HK-2 (cell line): ENCODE measurements at regions not wholly inside any gene's neighbourhood (a gene's known extent, or its start where the extent isn't known, plus 50 kb on each side); places are given as distances from the start of the nearest gene placed in this dataset.
"Not testable (repeated sequence)": the region's sequence is repeated elsewhere in the genome, so short reads cannot be mapped to it uniquely, and the experiment has no call there.

Source experiments
- DNase-seq: peaks from one replicate; pipeline ENCODE4 v3.0.0-alpha.2; 2018; ENCODE audit not compliant: unreplicated experiment

DNA sequence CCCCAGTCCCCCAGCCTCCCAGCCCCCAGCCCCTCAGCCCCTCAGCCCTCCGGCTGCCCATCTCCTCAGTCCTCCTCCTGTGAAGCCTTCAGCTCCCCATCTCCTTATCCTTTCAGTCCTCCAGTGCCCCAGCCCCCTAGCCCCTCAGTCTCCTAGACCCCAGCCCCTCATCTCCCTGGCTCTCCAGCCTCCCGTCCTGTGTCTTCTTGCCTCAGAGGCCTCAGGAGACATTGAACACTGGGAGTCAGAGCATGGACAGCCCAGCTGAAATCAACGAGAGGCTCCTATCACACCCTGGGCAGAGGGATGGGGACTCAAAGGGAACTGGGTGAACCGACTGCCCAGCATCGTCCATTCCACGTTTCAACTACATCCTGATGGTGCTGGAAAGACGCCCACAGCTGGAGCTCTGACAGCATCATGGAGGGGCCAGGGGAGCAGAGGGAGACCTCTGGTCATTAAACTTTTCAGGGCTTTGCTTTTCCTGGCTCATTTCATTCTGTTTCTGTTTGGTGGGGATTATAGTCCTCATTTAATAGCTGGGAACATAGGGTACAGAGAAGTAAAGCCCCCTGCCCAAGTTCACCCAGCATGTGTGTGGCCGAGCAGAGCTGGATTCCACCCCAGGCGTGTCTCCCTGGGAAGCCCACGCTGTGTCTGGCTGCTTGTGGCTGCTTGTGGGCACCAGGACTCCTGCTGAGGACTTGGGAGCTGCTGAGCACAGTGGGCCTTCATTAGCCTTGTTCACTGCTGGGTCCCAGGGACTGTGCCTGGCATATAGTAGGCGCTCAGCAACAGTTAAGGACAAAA is 396.7 kb downstream of the PTPRU start:
- no peak for DNase-seq

DNA sequence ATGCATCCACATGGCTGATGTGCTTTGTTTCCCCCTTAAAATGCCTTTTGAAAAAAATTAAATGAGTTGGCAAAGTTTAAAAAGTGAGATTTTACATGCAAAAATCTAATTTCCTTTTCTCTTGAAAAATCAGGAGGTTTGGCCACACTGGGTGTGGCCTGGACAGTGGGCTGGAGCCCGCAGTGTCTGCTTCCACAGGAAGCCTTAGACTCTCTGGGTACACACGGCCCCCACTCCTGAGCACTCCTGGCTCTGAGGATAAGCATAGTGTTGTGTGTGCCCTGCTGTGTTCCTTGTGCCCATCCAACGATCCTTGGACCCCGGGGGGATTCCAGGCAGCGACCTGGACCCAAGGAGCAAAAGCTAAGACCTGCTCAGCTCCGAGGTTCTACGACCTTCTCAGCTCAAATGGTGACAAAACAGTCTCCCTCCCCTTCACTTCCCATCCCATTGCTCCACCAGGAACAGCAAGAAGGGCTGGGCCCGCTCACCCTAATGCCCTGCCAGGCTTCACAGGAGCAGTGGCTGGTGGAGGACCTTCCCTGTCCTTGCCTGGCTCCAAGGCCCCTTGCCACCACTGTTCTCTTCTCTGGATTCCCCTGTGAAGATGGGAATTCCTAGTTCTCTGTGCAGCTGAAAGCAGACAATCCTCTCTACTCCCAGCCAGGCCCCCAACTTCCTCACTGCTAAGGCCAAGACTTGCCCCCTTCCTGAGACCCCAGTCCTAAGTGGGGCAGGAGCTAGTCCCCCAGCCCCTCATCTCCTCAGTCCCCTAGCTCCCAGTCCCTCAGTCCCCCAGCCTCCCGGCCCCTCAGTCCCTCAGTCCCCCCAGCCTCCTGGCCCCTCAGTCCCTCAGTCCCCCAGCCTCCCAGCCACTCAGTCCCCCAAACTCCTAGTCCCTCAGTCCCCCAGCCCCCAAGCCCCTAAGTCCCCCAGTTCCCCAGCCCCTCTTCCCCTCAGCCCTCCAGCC is 395.8 kb downstream of the PTPRU start:
- DNase-seq = no peak

DNA sequence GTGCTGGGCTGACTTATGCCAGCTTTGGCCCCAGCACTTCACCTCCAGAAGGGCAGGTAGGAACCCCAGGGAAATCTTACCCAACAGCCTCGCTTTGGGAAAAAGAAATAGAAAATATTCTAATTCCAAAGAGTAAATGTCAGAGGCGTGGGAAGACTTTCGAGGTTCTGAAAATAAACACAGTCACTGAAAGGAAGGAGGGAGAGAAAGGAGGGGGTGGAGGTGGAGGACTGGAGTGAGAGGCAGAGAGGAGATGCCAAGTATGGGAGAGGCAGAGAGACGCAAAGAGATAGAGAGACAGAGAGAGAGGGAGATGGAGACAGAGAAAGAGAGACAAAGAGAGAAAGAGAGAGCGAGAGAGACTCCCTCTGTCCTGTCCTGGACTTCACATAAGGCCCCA is 395.0 kb downstream of the PTPRU start:
- DNase-seq = no peak

DNA sequence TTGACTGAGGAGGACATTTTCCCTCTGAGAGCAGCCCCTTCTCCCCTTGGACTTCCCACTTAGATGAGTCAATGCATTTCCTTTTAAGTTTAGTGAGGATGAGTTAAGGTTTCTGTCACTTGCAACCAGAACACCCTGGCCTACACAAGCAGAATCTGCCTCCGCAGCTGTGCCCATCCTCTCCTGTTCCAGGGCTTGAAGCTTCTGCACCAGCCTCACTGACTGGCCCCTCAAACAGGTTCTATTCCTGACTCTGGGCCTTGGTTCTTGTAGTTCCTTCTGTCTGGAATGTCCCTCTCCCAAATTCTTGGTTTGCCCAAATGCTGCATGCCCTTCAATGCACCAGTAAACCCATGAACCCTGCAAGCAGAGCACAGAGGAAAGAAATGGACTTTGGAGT is 394.4 kb downstream of the PTPRU start:
- no peak for DNase-seq

DNA sequence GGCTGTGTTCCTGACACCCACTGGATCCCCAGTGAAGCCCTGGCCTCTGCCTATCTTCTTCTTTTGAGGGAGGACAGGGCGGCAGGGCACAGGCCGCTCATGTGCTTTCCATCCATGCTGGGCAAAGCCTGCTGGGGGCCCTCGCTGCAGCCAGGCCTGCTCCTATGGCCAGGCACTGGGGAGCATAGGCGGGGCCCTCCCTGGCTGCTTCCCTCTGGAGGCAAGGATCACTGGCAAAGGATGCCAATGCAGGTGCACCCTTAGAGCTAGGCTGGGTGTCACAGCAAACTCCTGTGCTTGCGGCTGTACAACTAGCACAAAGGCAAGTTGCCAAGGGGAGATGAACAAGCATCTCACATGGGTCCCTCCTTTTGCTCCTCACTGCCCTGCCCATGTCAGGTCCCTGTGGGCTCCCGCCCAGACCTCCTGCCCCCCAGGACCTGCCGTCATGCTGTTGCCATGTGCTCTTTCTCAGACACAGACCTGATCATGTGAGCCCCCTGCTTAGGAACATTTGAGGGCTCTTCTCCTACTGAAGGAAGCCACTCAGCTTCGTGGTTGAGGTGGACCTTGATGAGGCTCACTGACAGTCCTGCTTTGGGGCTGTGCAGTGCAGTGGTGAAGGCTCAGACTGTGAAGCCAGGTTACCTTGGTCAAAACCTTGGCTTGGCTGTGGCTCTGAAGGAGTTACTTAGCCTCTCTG is 393.6 kb downstream of the PTPRU start:
- DNase-seq = no peak

DNA sequence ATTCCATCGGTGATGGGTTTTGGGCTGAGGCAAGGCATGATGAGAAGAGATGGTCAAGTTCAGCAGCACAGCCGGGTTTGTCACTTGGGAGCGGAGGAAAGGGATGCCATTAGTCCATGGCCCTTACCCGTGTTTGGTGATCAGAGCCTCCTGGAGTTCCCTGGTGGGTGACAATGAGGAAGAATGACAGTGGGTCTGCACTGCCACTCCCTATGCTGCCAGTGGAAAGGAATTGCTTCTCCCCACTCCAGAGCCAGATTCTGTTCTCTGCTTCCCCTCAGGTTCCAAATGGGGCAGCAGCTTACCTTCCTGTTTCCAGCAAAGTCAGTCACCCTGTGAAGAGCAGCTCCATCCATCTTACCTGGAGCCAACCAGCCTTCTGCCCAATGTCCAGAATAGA is 393.1 kb downstream of the PTPRU start:
- DNase-seq = no peak

DNA sequence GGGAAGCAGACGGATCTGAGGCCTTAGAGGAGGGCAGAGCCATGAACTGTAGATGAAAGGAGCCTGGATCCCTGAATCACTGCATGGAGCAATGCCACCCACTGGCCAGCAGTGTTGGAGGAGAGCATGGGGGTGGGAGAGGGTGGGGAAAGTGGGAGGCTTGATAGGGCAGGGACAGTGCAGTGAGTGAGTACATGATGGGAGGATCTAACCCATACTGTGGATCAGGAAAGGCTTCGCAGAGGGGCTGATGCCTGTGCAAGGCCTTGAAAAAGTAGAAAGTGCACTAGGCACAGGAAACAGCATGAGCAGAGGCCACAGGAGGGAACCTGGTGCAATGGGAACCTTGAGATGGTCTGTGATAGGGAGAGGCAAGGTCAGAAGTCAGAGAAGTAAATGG is 391.9 kb downstream of the PTPRU start:
- DNase-seq = no peak

DNA sequence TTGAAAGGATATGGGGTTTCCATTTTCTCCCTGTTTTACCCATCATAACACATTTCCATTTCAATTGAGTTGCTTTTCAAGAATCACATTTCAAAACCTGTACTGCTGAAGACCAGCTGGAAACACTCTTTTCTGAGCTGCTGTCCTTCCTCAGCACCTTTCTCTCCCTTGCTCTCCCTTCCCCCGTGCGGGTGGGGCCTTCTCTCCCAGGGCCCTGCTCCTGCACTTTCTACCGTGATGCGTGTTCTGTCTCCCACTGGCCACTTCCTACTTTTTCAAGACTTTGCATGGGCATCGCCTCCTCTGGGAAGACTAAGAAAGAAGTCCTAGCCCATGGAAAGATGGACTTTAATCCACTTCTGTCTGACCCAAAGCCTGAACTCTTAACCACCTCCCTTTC is 390.4 kb downstream of the PTPRU start:
- DNase-seq = no peak

DNA sequence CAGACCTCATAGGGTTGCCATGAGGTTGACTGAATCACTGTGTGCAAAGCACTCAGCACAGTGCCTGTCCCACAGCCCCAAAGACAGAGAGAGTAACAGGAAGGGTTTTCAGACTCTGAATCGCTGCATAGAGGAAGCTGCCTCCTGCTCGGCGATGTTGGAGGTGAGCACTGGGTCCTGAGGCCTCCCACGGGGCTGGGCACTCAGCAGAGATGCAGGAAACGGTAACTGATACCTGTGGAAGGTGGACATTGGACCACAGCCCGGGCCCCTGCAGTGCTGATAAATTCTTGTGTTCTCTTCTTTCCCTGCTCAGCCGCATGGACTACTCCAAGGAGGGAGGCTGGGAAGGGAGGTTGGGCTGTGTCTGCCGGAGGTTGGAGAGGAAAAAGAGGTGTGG is 389.7 kb downstream of the PTPRU start:
- no peak for DNase-seq

DNA sequence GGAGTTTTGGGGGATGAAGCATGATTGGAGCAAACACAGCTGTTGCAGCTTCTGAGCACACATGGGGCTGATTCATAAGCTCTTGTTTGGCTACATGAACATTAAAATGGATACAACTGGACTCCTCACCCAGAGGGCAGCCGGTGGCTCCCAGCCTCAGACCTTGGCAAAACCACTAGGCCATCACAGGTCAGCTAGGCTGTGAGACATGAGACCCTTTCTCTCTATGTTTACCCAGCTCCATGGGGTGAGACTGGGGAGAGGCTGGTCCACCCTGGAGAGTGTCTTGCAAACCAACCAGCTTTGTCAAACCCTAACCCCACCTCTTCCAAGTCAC is 388.7 kb downstream of the PTPRU start:
- DNase-seq = no peak

DNA sequence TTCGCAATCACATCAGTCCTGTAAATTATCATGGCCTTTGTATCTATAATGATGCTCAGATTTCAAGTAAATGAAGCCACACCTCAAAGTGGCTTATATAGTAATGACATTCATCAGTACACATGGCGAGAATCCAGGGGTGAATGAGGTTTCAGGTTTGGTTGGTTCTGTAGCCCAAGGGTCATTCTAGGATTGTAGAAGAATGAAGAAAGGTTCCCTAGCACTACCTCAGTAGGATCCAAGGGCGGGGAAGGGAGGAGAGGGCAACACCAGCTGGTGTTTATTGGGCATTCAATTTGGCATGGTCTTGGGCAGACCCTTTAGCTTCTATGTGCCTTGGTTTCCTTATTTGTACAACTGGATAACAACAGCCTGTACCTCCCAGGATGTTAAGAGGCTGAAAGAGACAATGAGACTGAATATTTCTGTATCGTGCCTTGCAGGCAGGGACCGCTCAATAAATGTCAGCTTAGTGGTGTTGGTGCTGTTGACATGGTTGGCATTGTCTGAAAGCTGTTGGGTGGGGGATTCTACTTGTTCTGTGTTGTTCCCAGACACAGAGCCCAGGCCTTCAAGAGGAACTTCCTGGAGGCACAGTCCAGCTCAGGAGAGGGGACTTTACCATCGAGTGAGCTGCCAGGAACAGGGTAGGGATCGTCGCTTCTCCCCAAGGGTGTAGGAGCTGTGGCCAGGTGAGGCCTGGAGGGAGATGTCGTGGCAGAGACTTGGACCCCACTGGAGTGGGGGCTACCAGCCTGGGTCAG is 388.2 kb downstream of the PTPRU start:
- DNase-seq = no peak

DNA sequence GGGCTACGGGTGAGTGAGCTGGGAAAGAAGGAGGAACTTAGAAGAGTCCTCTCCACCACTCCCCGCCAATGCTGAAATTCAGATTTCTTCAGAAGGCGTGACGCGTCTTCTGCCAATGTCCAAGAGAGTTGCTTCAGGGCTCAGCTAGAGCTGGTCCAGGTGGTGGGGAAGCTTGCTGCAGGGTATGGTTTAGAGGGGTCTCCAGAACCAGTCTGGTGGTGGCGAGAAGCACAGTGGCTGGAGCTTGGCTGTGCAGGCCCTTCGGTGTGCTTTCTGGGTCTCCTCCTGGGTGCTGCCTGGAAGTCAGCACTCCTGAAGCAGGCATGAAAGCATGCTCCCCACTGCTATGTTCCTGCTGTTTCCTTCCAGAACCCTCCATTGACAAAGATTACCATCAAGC is 387.2 kb downstream of the PTPRU start:
- no peak for DNase-seq

DNA sequence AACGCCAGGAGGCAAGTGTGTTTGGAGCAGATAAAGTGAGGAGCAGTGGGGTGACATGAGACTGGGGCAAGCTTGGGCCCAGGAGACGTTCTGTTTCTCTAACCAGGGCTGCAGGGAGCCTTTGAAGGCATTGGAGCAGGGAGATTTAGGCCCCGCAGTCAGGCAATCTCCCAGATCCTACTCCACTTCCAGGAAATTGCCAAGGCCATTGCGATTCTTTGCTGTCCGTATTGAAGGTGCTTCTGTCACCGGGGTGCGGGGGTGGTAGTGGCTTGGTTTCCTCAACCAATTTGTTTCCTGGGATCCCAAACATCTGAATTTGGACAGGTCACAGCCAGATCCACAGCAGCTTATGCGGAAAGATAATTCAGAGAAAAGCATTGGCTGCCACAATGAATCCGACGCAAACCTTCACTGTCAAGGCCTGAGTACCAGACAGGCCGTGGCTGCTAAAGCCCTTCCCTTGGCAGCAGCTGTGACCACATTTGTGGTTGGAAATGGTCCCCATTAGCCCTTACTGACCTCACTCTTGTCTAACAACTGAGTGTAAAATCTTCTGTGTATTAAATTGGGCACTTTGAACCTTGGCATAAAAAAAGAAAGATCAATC is 385.6 kb downstream of the PTPRU start:
- DNase-seq = no peak

DNA sequence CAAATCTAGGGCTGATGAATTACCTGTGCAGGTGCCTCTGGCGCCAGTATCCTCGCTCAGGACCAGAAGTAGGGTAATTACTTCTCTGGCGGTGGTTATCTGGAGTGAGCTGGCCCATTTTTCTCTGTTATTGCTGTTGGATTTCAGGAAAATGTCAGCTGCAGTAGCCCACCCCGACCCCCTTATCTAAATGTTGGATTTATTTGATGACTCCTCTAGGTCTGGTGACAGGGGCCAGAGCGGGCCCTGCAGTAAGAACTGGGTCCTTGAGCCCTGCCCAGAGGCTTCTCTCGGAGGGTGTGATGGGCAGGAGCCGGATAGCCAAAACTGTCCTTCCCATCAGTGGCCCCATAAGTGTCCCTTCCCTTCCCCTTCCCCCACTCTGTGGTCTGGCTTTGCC is 384.3 kb downstream of the PTPRU start:
- no peak for DNase-seq

DNA sequence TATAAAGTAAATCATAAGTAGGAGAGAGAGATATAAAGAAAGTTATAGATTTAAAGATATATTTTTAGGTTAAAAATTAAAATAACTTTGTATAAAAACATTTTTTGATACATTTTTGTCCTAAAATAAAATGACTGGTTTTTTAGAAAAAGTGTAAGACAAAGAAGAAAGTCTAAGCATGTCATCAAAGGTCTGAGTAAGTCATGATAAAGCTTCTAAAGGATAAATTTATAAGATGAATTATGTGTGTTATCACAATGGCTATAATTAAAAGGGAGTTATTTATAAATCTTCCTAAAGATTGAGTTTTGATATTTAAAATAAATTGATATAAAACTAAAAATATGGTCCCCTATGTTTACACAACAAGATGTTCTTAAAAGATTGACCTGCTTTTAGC is 370.9 kb downstream of the PTPRU start:
- no peak for DNase-seq

DNA sequence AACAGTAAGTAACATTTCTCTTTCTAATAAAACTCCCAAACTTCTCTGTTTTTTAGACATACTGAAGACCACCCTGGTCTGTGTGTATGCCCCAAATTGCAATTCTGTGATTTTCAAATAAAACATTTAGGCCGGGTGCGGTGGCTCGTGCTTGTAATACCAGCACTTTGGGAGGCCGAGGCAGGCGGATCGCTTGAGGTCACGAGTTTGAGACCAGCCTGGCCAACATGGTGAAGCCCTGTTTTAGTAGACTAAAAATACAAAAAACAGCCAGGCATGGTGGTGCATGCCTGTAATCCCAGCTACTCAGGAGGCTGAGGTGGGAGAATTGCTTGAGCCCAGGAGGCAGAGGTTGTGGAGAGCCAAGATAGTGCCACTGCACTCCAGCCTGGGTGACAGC is 368.5 kb downstream of the PTPRU start:
- DNase-seq = not testable (repeated sequence)

DNA sequence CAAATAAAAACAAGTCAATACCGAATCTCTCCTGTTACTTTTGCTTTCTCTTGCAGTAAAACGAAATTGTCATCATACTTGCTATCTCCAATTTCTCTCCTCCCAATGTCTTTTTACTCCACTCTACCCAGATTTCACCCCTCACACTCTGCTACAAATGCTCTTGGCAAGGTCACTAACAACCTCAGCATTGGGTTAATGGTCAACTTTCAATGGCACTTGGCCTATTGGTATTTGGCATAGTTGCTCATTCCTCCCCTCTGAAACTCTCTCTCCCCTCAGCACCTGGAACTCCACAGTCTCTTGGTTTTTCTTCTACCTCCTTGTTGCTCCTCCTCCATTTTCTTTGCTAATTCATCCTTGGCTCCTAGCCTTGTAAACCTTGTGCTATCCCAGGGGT is 367.3 kb downstream of the PTPRU start:
- DNase-seq = no peak

DNA sequence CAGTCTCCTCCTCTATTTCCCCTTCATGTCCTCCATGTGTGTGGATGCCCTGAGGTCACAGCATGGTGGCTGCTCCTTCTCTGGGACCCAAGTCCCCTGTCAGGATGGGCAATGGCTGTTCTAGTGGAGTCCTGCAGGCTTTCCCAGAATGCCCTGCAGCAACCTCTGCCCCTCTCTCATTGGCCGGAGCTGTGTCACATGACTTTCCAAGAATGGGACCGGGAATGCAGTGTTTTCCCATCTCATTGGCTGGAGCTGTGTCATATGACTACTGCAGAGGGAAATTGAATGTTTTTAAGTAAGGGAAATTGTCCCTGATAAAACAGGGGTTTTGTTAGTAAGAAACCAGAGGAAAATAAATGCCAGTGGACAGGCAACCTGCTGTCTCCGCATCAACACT is 365.9 kb downstream of the PTPRU start:
- DNase-seq = no peak

DNA sequence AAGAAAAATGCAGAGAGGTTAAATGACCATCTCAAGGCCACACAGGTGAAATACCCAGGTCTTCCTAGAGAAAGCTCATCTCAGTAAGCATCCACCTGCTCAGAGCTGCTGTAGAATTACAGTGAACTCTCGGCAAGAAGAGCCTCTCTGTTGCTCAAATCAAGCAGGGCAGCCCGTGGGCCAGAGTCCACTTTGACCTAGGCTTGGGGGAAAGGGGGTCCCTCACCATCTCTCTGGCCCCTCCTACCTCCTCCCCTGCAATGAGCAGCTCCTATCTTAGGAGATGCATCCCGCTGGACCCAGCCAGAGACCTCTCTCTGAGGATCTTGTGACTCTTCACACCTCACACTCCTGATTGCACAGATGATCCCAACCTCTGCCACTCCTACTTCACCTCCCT is 364.7 kb downstream of the PTPRU start:
- no peak for DNase-seq

DNA sequence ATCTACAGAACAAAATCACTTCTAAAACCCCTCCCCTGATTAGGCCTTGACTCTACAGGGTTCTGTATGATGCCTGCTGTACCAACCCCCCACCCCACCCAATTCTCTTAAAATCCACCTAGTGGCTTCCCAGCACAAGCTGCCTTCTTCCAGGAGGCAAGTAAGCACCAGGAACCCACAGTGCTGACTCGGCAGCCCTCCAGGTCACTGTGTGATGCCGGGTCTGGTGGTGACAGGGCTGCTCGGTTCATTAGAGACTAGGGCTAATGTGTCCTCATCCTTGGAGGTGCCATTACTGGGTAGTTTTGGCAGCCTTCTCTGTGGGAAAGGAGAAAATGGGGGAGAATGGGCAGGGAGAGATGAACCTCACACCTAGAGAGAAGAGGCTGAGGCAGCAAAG is 363.5 kb downstream of the PTPRU start:
- DNase-seq = no peak

DNA sequence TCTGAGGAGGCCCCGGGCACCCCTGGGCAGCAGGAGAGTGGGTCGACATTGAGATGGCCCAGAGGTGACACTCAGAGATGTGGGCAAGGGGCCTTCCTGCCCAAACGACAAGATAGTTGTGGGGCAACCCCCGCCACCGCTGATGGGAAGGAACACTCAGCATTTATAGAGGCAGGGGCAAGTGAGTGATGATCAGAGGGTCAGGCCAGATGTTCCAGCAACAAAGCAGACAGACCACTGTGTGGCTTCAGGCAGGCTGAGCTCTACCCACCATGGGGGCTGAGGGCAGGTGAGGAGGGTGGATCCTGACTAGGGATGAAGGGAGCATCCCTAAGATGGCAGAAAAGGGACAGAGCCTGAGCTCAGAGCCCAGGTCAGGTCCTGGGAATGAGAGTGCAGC is 362.7 kb downstream of the PTPRU start:
- DNase-seq = no peak
